LNCAP (cell line): ENCODE measurements at regions not wholly inside any gene's neighbourhood (a gene's known extent, or its start where the extent isn't known, plus 50 kb on each side); places are given as distances from the start of the nearest gene placed in this dataset.

ENCODE experiments used
- TF ChIP-seq, protein P1 (sequence below): fragments of 450-650 bp; IDR thresholded peaks from 2 replicates; pipeline ENCODE4 v1.5.1; 2017; ENCODE audit warnings: mild to moderate bottlenecking

GRCh38 chr10:3527869-3528268, 257.1 kb downstream of the KLF6 start:
- TF ChIP-seq, protein P1, sequence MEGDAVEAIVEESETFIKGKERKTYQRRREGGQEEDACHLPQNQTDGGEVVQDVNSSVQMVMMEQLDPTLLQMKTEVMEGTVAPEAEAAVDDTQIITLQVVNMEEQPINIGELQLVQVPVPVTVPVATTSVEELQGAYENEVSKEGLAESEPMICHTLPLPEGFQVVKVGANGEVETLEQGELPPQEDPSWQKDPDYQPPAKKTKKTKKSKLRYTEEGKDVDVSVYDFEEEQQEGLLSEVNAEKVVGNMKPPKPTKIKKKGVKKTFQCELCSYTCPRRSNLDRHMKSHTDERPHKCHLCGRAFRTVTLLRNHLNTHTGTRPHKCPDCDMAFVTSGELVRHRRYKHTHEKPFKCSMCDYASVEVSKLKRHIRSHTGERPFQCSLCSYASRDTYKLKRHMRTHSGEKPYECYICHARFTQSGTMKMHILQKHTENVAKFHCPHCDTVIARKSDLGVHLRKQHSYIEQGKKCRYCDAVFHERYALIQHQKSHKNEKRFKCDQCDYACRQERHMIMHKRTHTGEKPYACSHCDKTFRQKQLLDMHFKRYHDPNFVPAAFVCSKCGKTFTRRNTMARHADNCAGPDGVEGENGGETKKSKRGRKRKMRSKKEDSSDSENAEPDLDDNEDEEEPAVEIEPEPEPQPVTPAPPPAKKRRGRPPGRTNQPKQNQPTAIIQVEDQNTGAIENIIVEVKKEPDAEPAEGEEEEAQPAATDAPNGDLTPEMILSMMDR = no peak

DNA sequence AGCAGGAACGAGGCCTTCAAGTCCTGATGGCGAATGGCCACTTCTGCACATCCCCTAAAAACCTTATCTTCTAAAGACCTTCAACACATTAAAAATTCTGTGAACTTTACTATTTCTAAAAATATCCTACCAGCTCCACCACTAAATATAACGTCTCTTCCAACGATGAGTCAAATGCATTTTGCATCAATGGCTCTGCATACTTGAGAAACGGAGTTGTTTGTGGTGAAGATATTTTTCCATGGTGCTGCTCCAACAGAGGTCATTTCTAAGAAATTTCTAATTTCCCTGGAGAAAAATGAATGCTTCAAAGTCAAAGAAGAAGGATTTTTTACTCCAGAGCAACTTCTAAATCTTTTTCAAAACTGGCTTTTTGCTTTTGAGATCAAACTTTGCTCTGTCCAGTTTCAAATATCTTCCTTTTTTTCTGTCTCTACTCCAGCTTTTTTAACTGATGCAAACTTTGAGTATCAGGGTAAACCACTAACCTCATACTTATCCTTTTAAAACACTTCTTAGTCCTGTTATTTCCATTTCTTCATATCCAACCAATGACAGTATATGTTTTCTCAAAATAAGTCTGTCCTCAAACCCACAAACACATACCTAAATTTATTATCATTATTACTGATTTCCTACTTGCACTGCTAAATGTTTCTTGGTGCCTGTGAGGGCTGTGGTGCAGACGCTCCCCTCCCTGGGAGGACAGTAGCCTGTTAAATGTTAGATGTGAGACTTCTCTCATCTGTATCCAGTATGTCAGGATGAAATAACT, 258.1 kb downstream of the KLF6 start:
- TF ChIP-seq, protein P1 = no peak

- TF ChIP-seq, protein P1 = no peak
Observed at GRCh38 chr10:3525832-3526449, 259.1 kb downstream of the KLF6 start.

- TF ChIP-seq, protein P1 = no peak
Observed at GRCh38 chr10:3524086-3524960, 260.7 kb downstream of the KLF6 start.

DNA sequence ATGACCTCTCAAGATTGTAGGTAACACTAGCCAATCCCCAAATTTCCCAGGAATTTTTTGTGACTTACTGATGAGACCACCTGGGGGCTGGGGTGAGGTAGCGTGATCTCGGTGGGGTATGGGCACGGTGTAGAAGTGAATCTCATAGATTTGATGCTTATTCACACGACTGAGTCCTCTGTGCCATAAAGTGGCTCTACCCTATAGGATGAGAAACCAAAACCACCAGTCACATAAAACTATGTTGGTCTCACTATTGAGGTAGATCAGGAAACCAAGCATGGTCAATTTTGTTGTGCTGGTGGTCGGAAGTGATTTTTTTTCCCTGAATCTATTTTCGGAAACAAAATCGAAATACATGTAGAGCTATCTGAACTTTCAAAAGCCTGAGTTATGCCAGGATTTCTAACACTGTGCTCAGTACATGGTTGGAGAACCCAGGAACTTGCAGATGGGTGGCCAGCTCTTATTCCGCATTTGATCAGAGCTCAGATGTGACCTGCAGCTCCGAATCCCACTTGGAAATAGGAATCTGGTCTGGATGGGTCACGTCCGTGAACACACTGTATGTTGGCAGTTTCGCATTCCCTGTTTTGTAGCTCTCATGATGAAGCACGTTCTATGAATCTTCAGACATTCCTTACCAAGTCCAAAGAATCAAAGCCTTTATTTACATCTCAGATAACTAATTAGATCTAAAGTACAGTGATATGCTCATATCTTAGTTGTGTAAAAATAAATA, 261.5 kb downstream of the KLF6 start:
- TF ChIP-seq, protein P1 = no peak

DNA sequence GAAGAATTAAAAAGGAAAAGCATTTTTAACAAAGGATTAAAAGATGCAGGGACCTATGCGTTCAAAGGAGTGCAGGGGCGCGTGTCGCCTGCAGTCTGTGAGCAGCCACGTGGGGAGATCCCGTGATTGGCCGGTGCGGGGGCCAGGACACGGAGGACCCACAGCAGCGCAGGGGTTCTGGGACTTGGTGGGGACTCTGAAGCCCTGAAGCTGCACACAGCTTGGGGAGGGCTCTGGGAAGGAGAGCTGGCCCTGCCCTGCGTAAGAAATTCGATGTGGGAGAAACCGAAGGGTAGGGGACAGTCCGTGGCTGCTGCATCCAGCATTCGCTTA, 268.1 kb downstream of the KLF6 start:
- TF ChIP-seq, protein P1 = no peak
